Endodermal cell (in vitro differentiated cells): ENCODE measurements at regions not wholly inside any gene's neighbourhood (a gene's known extent, or its start where the extent isn't known, plus 50 kb on each side); places are given as distances from the start of the nearest gene placed in this dataset.

ENCODE experiments used
- DNase-seq: peaks from one replicate; pipeline ENCODE4 v3.0.0-alpha.2; 2017
- H3K27ac ChIP-seq: 2 replicates; pipeline ENCODE4 v1.5.1; 2013; ENCODE audit warnings: mild to moderate bottlenecking, low read depth, low read length, moderate library complexity
- H3K27me3 ChIP-seq: 2 replicates; pipeline ENCODE4 v1.6.1; 2013; ENCODE audit warnings: mild to moderate bottlenecking, low read length, moderate library complexity; ENCODE audit not compliant: insufficient read depth, control insufficient read depth, poor library complexity, severe bottlenecking
- H3K36me3 ChIP-seq: 2 replicates; pipeline ENCODE4 v1.7.0; 2013; ENCODE audit warnings: mild to moderate bottlenecking, low read length, moderate library complexity; ENCODE audit not compliant: control insufficient read depth, insufficient read depth
- H3K4me1 ChIP-seq: one replicate; pipeline ENCODE4 v1.7.0; 2013; ENCODE audit warnings: low read length; ENCODE audit not compliant: control insufficient read depth, insufficient read depth
- H3K4me3 ChIP-seq: 2 replicates; pipeline ENCODE4 v1.5.1; 2013; ENCODE audit warnings: mild to moderate bottlenecking, low read length, moderate library complexity
- H3K9ac ChIP-seq: 2 replicates; pipeline ENCODE4 v1.6.1; 2013; ENCODE audit warnings: mild to moderate bottlenecking, low read length, moderate library complexity; ENCODE audit not compliant: poor library complexity, severe bottlenecking; ENCODE audit errors: extremely low read depth
- H3K9me3 ChIP-seq: 2 replicates; pipeline ENCODE4 v1.6.1; 2013; ENCODE audit warnings: mild to moderate bottlenecking, low read length, moderate library complexity; ENCODE audit not compliant: control insufficient read depth
- H3K27ac Mint-ChIP-seq: 2 replicates; pipeline ENCODE4 v1.8.0; 2020; ENCODE audit warnings: mixed read lengths
- H3K27me3 Mint-ChIP-seq: 2 replicates; pipeline ENCODE4 v1.8.0; 2021; ENCODE audit warnings: mild to moderate bottlenecking, mixed read lengths; ENCODE audit not compliant: insufficient read depth
- H3K36me3 Mint-ChIP-seq: 2 replicates; pipeline ENCODE4 v1.8.0; 2020; ENCODE audit warnings: low read depth, mixed read lengths
- H3K4me1 Mint-ChIP-seq: 2 replicates; pipeline ENCODE4 v1.8.0; 2020; ENCODE audit warnings: mixed read lengths
- H3K4me3 Mint-ChIP-seq: 2 replicates; pipeline ENCODE4 v1.8.0; 2020; ENCODE audit warnings: mild to moderate bottlenecking, moderate library complexity, mixed read lengths
- H3K9me3 Mint-ChIP-seq: 2 replicates; pipeline ENCODE4 v1.8.0; 2020; ENCODE audit warnings: mild to moderate bottlenecking, mixed read lengths
- CTCF ChIP-seq: fragments of 200-600 bp; sonication (generic); conservative IDR thresholded peaks from 2 replicates; pipeline ENCODE4 v1.5.0; 2021; ENCODE audit warnings: antibody characterized with exemption, mild to moderate bottlenecking
- WGBS, 2 experiments: methylation state at CpG; one replicate each; pipeline versions ENCODE4 v1.1.5 to v1.1.7; 2013; ENCODE audit warnings: missing lambda C conversion rate in 2 of 2, mixed read lengths in 1 of 2; ENCODE audit not compliant: insufficient coverage in 1 of 2, insufficient read length in 1 of 2; 5-methylcytosine and 5-hydroxymethylcytosine counted together

GRCh38 chr2:18484625-18485024 lies 75.8 kb downstream of the RDH14 start:
- Mint-ChIP-seq H3K27ac (no peak overlapping the region), H3K9me3 (no peaks in the 10 kb centered on the region), H3K36me3 (no peaks in the 10 kb centered on the region), H3K4me3 (no peak overlapping the region), H3K4me1 (peaks cover 11% of the 10 kb centered on the region), H3K27me3 (no peaks in the 10 kb centered on the region)
- H3K4me3 ChIP-seq = no peak overlapping the region
- no peak for DNase-seq
- H3K9me3 ChIP-seq = no peaks in the 10 kb centered on the region
- no peak overlapping the region for H3K9ac ChIP-seq
- no peak for TF ChIP-seq CTCF
- H3K36me3 ChIP-seq = no peaks in the 10 kb centered on the region
- no peaks in the 10 kb centered on the region for H3K4me1 ChIP-seq
- no peaks in the 10 kb centered on the region for H3K27me3 ChIP-seq
- H3K27ac ChIP-seq = no peak overlapping the region

- no peak overlapping the region for H3K27ac Mint-ChIP-seq
- no peaks in the 10 kb centered on the region for H3K9me3 Mint-ChIP-seq
- DNase-seq = no peak
- no peak for TF ChIP-seq CTCF
- peaks cover 11% of the 10 kb centered on the region for H3K4me1 Mint-ChIP-seq
- Histone ChIP-seq H3K36me3 (no peaks in the 10 kb centered on the region), H3K27ac (no peak overlapping the region), H3K9ac (no peak overlapping the region), H3K4me3 (no peak overlapping the region), H3K4me1 (no peaks in the 10 kb centered on the region), H3K9me3 (no peaks in the 10 kb centered on the region), H3K27me3 (no peaks in the 10 kb centered on the region)
- WGBS, 2 experiments = 90 to 96% methylated on average over 2 to 3 of the region's 3 CpGs
- H3K36me3 Mint-ChIP-seq = no peaks in the 10 kb centered on the region
- no peaks in the 10 kb centered on the region for H3K27me3 Mint-ChIP-seq
- no peak overlapping the region for H3K4me3 Mint-ChIP-seq
Measured at GRCh38 chr2:18483896-18484295, 76.6 kb downstream of the RDH14 start.

GRCh38 chr2:18482666-18483065 lies 77.8 kb downstream of the RDH14 start:
- H3K4me1 Mint-ChIP-seq = peaks cover 11% of the 10 kb centered on the region
- H3K9me3 Mint-ChIP-seq = no peaks in the 10 kb centered on the region
- Histone ChIP-seq H3K4me1 (no peaks in the 10 kb centered on the region), H3K27me3 (no peaks in the 10 kb centered on the region), H3K9ac (no peak overlapping the region), H3K27ac (no peak overlapping the region), H3K9me3 (no peaks in the 10 kb centered on the region), H3K4me3 (no peak overlapping the region), H3K36me3 (no peaks in the 10 kb centered on the region)
- no peak for DNase-seq
- H3K27ac Mint-ChIP-seq = no peak overlapping the region
- no peak overlapping the region for H3K4me3 Mint-ChIP-seq
- no peaks in the 10 kb centered on the region for H3K27me3 Mint-ChIP-seq
- peak; percentile 28 for TF ChIP-seq CTCF
- no peaks in the 10 kb centered on the region for H3K36me3 Mint-ChIP-seq
